Ishikawa (cell line): ENCODE measurements at regions not wholly inside any gene's neighbourhood (a gene's known extent, or its start where the extent isn't known, plus 50 kb on each side); places are given as distances from the start of the nearest gene placed in this dataset.

ENCODE experiments used
- CEBPB ChIP-seq: IDR thresholded peaks from 2 replicates; pipeline ENCODE4 v1.6.1; 2012
- CREB1 ChIP-seq: IDR thresholded peaks from 2 replicates; pipeline ENCODE4 v1.6.1; 2012; ENCODE audit warnings: low read depth
- EGR1 ChIP-seq: IDR thresholded peaks from 2 replicates; pipeline ENCODE4 v1.6.1; 2012
- EP300 ChIP-seq: IDR thresholded peaks from 2 replicates; pipeline ENCODE4 v1.6.1; 2012; ENCODE audit warnings: borderline replicate concordance
- FOXM1 ChIP-seq: IDR thresholded peaks from 2 replicates; pipeline ENCODE4 v1.6.1; 2012; ENCODE audit warnings: low read depth, borderline replicate concordance
- NFIC ChIP-seq: IDR thresholded peaks from 2 replicates; pipeline ENCODE4 v1.6.1; 2012
- RAD21 ChIP-seq: IDR thresholded peaks from 2 replicates; pipeline ENCODE4 v1.6.1; 2012; ENCODE audit warnings: low read depth
- TAF1 ChIP-seq: IDR thresholded peaks from 2 replicates; pipeline ENCODE4 v1.6.1; 2012; ENCODE audit warnings: low read depth, mild to moderate bottlenecking
- TCF12 ChIP-seq: IDR thresholded peaks from 2 replicates; pipeline ENCODE4 v1.6.1; 2012; ENCODE audit warnings: low read depth
- TEAD4 ChIP-seq: IDR thresholded peaks from 2 replicates; pipeline ENCODE4 v1.6.1; 2012
- YY1 ChIP-seq: IDR thresholded peaks from 2 replicates; pipeline ENCODE4 v1.6.1; 2012; ENCODE audit warnings: low read depth
- ZBTB7A ChIP-seq: IDR thresholded peaks from 2 replicates; pipeline ENCODE4 v1.6.1; 2012; ENCODE audit warnings: low read depth
- TF ChIP-seq, protein P1 (sequence below): IDR thresholded peaks from 2 replicates; pipeline ENCODE4 v1.6.1; 2012; ENCODE audit warnings: low read depth, mild to moderate bottlenecking
- TF ChIP-seq, protein P2 (sequence below): IDR thresholded peaks from 2 replicates; pipeline ENCODE4 v1.6.1; 2012
- TF ChIP-seq, protein P3 (sequence below): IDR thresholded peaks from 2 replicates; pipeline ENCODE4 v1.6.1; 2012

DNA sequence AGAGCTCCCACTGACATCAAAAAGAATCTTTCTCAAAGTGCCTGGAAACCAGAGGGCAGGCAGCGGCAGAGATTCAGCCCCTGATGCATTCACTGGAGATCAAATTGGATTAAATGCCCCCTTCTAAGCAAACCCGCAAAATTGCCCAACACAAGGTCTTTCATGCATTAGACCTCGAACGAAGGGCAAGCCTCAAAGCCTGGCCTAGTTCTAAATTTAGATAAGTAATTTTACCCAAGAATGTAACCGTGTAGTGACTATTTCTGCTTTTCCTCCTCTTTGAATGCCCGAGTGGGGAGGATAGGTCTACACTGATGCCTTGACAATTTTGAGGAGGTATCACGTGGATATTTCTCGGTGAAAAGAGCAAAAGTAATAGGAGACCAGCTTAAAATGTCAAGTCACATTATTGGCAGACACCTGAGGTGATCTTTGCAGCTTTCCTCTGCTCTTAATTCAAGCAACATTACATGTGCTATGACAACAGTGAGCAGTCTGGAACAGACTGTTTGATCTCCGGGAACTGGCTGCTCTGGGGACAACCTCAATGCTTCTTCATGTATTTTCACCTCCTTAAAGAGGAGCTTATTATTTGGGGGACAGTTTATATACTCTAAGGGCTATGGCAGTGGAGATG lies 1263.5 kb upstream of the AUTS2 start:
- TF ChIP-seq CEBPB = no peak
- no peak for TF ChIP-seq TCF12
- TF ChIP-seq EP300 = no peak
- no peak for TF ChIP-seq RAD21
- no peak for TF ChIP-seq FOXM1
- no peak for TF ChIP-seq YY1
- TF ChIP-seq EGR1 = no peak
- TF ChIP-seq, protein P1, sequence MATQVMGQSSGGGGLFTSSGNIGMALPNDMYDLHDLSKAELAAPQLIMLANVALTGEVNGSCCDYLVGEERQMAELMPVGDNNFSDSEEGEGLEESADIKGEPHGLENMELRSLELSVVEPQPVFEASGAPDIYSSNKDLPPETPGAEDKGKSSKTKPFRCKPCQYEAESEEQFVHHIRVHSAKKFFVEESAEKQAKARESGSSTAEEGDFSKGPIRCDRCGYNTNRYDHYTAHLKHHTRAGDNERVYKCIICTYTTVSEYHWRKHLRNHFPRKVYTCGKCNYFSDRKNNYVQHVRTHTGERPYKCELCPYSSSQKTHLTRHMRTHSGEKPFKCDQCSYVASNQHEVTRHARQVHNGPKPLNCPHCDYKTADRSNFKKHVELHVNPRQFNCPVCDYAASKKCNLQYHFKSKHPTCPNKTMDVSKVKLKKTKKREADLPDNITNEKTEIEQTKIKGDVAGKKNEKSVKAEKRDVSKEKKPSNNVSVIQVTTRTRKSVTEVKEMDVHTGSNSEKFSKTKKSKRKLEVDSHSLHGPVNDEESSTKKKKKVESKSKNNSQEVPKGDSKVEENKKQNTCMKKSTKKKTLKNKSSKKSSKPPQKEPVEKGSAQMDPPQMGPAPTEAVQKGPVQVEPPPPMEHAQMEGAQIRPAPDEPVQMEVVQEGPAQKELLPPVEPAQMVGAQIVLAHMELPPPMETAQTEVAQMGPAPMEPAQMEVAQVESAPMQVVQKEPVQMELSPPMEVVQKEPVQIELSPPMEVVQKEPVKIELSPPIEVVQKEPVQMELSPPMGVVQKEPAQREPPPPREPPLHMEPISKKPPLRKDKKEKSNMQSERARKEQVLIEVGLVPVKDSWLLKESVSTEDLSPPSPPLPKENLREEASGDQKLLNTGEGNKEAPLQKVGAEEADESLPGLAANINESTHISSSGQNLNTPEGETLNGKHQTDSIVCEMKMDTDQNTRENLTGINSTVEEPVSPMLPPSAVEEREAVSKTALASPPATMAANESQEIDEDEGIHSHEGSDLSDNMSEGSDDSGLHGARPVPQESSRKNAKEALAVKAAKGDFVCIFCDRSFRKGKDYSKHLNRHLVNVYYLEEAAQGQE = no peak

DNA sequence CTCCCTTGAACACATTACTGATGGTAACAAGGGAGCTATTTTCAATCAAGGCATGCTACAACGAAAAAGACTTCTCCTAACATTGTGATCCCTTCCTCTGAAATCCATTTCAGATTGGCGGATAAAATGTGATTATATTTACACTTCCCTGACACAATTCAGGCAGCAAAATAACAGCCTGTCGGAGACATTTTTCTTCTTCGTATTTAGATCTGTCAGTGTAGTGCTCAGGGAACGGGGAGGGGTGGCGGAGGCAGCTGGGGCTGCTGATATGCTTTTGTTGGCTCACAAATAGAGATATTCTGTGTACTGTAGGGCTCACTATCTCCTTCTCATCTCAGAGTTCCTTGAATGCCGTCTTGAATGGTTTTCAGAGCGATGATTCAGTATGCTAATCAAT lies 1261.7 kb upstream of the AUTS2 start:
- TF ChIP-seq TEAD4 (no peak), TCF12 (no peak), ZBTB7A (no peak), CEBPB (no peak), TAF1 (no peak), FOXM1 (no peak), RAD21 (no peak), YY1 (no peak)
- TF ChIP-seq, protein P2, sequence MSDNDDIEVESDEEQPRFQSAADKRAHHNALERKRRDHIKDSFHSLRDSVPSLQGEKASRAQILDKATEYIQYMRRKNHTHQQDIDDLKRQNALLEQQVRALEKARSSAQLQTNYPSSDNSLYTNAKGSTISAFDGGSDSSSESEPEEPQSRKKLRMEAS = no peak

DNA sequence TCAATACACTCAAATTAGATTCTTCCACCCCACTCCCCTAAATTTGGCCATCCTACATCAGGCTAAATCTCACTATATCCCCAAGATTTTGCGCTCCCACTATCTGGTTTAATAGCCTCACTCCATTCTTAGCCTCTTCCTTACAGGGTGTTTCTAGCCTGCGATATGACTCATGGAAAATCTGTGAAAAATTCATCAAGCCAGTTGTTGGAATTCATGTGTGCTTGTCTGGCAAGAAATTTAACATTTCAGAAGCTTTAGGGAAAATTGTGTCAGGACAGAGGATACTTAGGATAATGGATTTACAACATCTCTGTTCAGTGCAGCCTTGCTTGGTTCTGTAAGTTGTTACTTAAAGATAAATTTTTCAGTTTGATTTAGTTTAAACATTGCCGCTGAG lies 1249.9 kb upstream of the AUTS2 start:
- TF ChIP-seq CREB1 = no peak
- TF ChIP-seq ZBTB7A = no peak
- no peak for TF ChIP-seq TAF1
- TF ChIP-seq CEBPB = no peak
- TF ChIP-seq NFIC = no peak
- no peak for TF ChIP-seq YY1
- no peak for TF ChIP-seq RAD21
- TF ChIP-seq TEAD4 = no peak
- TF ChIP-seq EP300 = no peak
- no peak for TF ChIP-seq TCF12
- TF ChIP-seq, protein P2 = no peak
- TF ChIP-seq, protein P1 = no peak
- TF ChIP-seq FOXM1 = no peak
- no peak for TF ChIP-seq EGR1
- TF ChIP-seq, protein P3, sequence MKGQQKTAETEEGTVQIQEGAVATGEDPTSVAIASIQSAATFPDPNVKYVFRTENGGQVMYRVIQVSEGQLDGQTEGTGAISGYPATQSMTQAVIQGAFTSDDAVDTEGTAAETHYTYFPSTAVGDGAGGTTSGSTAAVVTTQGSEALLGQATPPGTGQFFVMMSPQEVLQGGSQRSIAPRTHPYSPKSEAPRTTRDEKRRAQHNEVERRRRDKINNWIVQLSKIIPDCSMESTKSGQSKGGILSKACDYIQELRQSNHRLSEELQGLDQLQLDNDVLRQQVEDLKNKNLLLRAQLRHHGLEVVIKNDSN = no peak

DNA sequence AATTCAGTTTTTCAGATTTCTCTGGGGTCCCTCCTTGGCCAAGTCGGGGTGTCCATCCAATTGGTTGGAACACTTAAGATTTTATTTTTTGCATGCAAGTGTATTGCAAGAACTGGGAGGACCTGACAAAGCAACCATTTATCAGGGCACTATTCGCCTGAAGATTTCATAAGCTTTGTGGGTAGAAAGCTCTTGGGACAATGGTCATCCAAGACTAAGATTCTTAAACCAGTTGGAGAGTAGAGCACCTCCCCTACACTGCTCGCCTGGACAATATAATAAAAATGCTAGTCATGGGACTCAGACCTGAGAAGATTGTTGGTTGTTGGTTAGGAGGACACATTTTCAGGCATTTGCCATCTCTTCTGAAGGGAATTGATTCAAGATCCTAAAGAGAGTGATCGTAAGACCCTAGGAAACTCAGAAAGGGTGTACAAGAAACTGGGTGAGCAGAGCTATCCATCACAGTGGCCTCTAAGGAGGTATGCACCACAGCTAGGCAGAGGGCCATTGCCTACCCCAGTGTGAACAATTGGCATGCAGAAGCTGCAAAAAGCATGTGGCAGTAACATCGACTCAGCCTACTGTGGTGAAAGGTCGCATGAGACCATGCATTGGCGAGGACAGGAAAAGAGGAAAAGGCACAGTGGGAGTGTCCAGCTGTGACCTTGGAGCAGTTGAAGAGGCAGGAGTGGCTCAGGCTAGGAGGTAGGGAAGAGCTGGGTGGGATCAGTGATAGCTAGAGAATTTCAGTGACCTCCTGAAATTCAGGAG lies 1235.3 kb upstream of the AUTS2 start:
- TF ChIP-seq YY1 (no peak), EGR1 (no peak), EP300 (no peak), NFIC (no peak), RAD21 (no peak), ZBTB7A (no peak), CREB1 (no peak), FOXM1 (no peak), TEAD4 (no peak), CEBPB (no peak), TAF1 (no peak), TCF12 (no peak)
- TF ChIP-seq, protein P2 = no peak
- TF ChIP-seq, protein P1 = no peak
- TF ChIP-seq, protein P3 = no peak
